Calu3 (cell line): ENCODE measurements at regions not wholly inside any gene's neighbourhood (a gene's known extent, or its start where the extent isn't known, plus 50 kb on each side); places are given as distances from the start of the nearest gene placed in this dataset.

Source experiments
- BruUV-seq: library from RNA; stranded (reverse); fragments of 400-500 nt; replicated peaks from 2 replicates; lab custom pipeline; 2021; lab: Mats Ljungman, UMichigan
- CTCF ChIA-PET: fragments of 300-600 bp; sonication (Branson Sonifier 250); formaldehyde crosslinking; loops from one replicate; lab custom pipeline; 2022; ENCODE audit warnings: antibody characterized with exemption; lab: Charles Lee
- DNase-seq: peaks from one replicate; pipeline ENCODE4 v3.0.0; 2022
- H3K27ac Mint-ChIP-seq: one replicate; pipeline ENCODE4 v1.8.0; 2022; ENCODE audit warnings: mixed read lengths; ENCODE audit not compliant: unreplicated experiment
- H3K27me3 Mint-ChIP-seq: one replicate; pipeline ENCODE4 v1.8.0; 2022; ENCODE audit warnings: mixed read lengths; ENCODE audit not compliant: unreplicated experiment
- H3K36me3 Mint-ChIP-seq: one replicate; pipeline ENCODE4 v1.8.0; 2022; ENCODE audit warnings: mild to moderate bottlenecking, moderate library complexity, mixed read lengths; ENCODE audit not compliant: insufficient read depth, unreplicated experiment
- H3K4me1 Mint-ChIP-seq: one replicate; pipeline ENCODE4 v1.8.0; 2022; ENCODE audit warnings: mild to moderate bottlenecking, low read depth, mixed read lengths; ENCODE audit not compliant: unreplicated experiment
- H3K4me3 Mint-ChIP-seq: one replicate; pipeline ENCODE4 v1.8.0; 2022; ENCODE audit warnings: mild to moderate bottlenecking, low read depth, moderate library complexity, mixed read lengths; ENCODE audit not compliant: unreplicated experiment
- H3K9me3 Mint-ChIP-seq: one replicate; pipeline ENCODE4 v1.8.0; 2022; ENCODE audit warnings: low read depth, mixed read lengths; ENCODE audit not compliant: unreplicated experiment
- CTCF ChIP-seq: fragments of 200-600 bp; IDR thresholded peaks from one replicate; pipeline ENCODE4 v1.8.0; 2022; ENCODE audit warnings: antibody characterized with exemption; ENCODE audit not compliant: unreplicated experiment
- intact Hi-C: fragments of 100-400 bp; cut with micrococcal nuclease; formaldehyde crosslinking; loops from one replicate; pipeline ENCODE4 v1.10.0; 2022; ENCODE audit not compliant: unreplicated experiment

- H3K27me3 Mint-ChIP-seq: no peaks in the 10 kb centered on the region
- H3K27ac Mint-ChIP-seq: no peak overlapping the region
- BruUV-seq: no TSS peak
- H3K9me3 Mint-ChIP-seq: no peaks in the 10 kb centered on the region
- no peaks in the 10 kb centered on the region for H3K36me3 Mint-ChIP-seq
- CTCF ChIA-PET: no interaction called here
- intact Hi-C loops: no loop called here
- no peaks in the 10 kb centered on the region for H3K4me1 Mint-ChIP-seq
- H3K4me3 Mint-ChIP-seq: no peak overlapping the region
- no peak for TF ChIP-seq CTCF
- no peak for DNase-seq
These were observed 457.2 kb downstream of the KIF16B start for GRCh38 chr20:16115911-16116552.

- H3K36me3 Mint-ChIP-seq: no peaks in the 10 kb centered on the region
- CTCF ChIA-PET: no interaction called here
- H3K27ac Mint-ChIP-seq: no peak overlapping the region
- H3K4me3 Mint-ChIP-seq: no peak overlapping the region
- no TSS peak for BruUV-seq
- no peaks in the 10 kb centered on the region for H3K4me1 Mint-ChIP-seq
- intact Hi-C loops: no loop called here
- no peak for DNase-seq
- no peaks in the 10 kb centered on the region for H3K27me3 Mint-ChIP-seq
- H3K9me3 Mint-ChIP-seq: no peaks in the 10 kb centered on the region
- no peak for TF ChIP-seq CTCF
These were observed 459.5 kb downstream of the KIF16B start for GRCh38 chr20:16113736-16114135.

DNA sequence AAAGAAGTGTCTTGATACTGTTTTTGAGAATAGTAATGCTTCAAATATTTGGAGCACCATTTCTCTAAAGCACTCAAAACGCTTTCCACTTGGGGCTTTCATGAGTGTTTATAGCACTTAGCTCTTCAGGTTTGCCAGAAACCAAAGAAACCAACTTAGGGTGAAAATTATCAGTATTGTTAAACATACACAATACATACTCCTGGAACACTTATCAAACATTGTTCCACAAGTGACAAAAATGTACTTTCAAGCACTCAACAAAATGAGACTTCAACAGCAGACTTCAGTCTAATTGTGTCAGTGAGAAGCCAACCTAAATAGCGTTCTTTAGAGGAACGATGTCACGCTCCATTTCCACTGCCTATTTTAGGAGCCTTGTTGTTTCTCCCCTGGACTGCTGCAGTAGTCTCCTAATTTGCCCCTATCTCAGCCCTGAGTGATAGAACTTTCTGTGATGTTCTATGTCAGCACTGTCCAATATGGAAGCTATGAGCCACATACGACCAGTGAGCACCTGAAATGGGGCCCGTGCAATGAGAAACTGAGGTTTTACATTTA is 461.3 kb downstream of the KIF16B start:
- no peak for DNase-seq
- H3K4me1 Mint-ChIP-seq: no peaks in the 10 kb centered on the region
- no peak overlapping the region for H3K4me3 Mint-ChIP-seq
- no TSS peak for BruUV-seq
- no peaks in the 10 kb centered on the region for H3K27me3 Mint-ChIP-seq
- H3K9me3 Mint-ChIP-seq: no peaks in the 10 kb centered on the region
- H3K36me3 Mint-ChIP-seq: no peaks in the 10 kb centered on the region
- intact Hi-C loops: no loop called here
- H3K27ac Mint-ChIP-seq: no peak overlapping the region
- TF ChIP-seq CTCF: no peak
- CTCF ChIA-PET: no interaction called here

- CTCF ChIA-PET: no interaction called here
- no peaks in the 10 kb centered on the region for H3K27me3 Mint-ChIP-seq
- H3K36me3 Mint-ChIP-seq: no peaks in the 10 kb centered on the region
- H3K4me3 Mint-ChIP-seq: no peak overlapping the region
- no peak for TF ChIP-seq CTCF
- BruUV-seq: no TSS peak
- no peak overlapping the region for H3K27ac Mint-ChIP-seq
- no peaks in the 10 kb centered on the region for H3K4me1 Mint-ChIP-seq
- no peak for DNase-seq
- no peaks in the 10 kb centered on the region for H3K9me3 Mint-ChIP-seq
- intact Hi-C loops: no loop called here
These were observed 461.9 kb downstream of the KIF16B start for GRCh38 chr20:16111172-16111832.
